Transverse colon (tissue), 4 donors: ENCODE measurements at regions not wholly inside any gene's neighbourhood (a gene's known extent, or its start where the extent isn't known, plus 50 kb on each side); places are given as distances from the start of the nearest gene placed in this dataset.

Experiments used
- CTCF ChIP-seq, 5 experiments: fragments of 200-600 bp in 3 of 5; fragments of 450-650 bp in 2 of 5; sonication (generic) in 3 of 5; IDR thresholded peaks; 1 replicate in 2 of 5; 2 replicates in 3 of 5; pipeline ENCODE4 v1.5.1; 2016 to 2017; ENCODE audit warnings: antibody characterized with exemption in 5 of 5, inconsistent platforms in 3 of 5, mild to moderate bottlenecking in 2 of 5, moderate library complexity in 1 of 5
- EP300 ChIP-seq: sonication (generic); formaldehyde crosslinking; IDR thresholded peaks from one replicate; pipeline ENCODE4 v1.6.1; 2017; ENCODE audit warnings: antibody characterized with exemption, low read depth
- POLR2A ChIP-seq: fragments of 450-650 bp; IDR thresholded peaks from one replicate; pipeline ENCODE4 v1.6.1; 2016; ENCODE audit warnings: antibody characterized with exemption, mild to moderate bottlenecking, moderate library complexity
- POLR2AphosphoS5 ChIP-seq, 3 donors: sonication (generic); formaldehyde crosslinking; IDR thresholded peaks; one replicate each; pipeline ENCODE4 v1.6.1; 2016; ENCODE audit warnings: antibody characterized with exemption in 3 of 3

GRCh38 chr15:58252586-58253323 lies 114.6 kb downstream of the AQP9 start:
- no peak for TF ChIP-seq EP300
- TF ChIP-seq POLR2A = no peak
- no peak for TF ChIP-seq CTCF (IDR thresholded peaks at IDR 0.05)
- TF ChIP-seq POLR2AphosphoS5 (IDR thresholded peaks at IDR 0.05) = no peak
